ENCODE measurements at regions not wholly inside any gene's neighbourhood (a gene's known extent, or its start where the extent isn't known, plus 50 kb on each side); places are given as distances from the start of the nearest gene placed in this dataset.

DNA sequence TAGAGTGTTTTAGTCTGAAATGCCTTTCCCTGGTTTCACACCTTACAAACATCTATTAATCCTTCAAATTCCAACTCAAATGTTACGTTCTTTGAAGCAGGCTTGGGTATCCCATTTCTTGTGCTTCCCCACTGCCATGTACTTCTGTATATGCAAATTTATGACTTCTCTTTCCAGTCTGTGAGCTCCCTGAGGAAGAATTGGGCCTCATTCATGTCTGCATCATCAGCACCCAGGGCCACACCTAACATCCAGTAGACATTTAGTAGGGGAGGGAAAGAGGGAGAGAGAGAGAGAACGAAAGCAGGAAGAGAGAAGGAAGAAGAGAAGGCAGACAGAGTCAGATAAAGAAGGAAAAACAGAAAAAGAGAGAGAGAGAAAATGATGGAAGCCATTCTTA is 53.3 kb upstream of the KY start:
- ChIA-PET CTCF (no interaction called here), POLR2A (no interaction called here)
- TF ChIP-seq TARDBP (IDR thresholded peaks at IDR 0.05) = no peak
- no peak for TF ChIP-seq L3MBTL2 (conservative IDR thresholded peaks at IDR 0.05)
- TF ChIP-seq NFRKB (IDR thresholded peaks at IDR 0.05) = no peak
- DNase-seq (ENCODE audit: extremely low spot score) = no peak

DNA sequence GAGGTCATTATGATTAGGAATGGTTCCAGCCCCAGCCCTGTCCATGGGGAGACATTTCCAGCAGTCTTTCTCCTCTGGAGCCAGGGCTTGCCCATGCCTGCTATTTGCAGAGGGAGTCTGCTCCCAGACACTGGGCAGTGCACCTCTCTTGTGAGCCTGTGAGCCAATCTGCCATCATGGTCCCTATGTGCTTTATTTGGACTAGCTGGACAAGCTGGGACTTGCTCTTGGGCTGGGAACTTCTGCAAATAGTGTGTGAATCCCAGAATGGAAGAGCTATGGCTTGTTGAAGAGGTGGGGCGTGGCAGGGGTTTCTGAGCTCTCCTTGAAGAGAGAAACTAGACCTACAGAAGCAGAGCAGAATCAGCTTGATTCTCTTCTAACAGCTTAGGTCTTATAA is 53.7 kb upstream of the KY start:
- CTCF ChIA-PET = no interaction called here
- POLR2A ChIA-PET = no interaction called here
- no peak for DNase-seq (ENCODE audit: extremely low spot score)
- TF ChIP-seq HDGF (IDR thresholded peaks at IDR 0.05; ENCODE audit: borderline replicate concordance) = no peak
- no peak for TF ChIP-seq ELF4 (IDR thresholded peaks at IDR 0.05)

DNA sequence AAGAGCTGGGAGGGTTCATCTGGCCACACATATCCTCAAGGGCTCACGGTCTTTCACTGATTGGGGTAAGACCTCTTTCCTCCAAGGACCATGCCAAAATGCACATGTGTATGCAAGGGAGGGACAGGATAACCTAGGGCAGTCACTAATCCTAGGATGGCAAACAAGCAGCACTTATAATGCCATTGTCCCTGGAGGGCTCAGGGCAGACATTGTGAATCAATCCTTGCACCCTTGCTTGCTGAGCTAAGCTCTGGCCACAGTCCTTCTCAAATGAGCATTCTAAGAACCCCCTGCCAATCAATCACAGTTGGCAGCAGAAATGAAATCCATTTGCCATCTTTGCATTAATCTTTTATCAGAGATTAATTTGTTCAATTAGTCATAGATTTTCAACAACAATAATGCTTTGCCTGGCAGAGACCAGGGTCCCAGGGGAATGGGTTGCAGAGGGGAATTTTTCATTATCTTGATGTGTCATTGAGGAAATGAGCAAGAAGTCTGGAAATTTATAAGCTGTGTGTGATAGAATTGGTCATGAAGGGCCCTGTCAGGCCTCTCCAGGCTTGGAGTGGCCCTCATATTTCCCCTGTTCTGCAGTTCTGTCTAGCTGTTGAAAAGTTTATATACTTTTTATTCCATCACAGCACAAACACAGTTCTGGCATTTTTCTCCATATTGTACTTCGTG is 57.2 kb upstream of the KY start:
- ChIA-PET POLR2A (no interaction called here), CTCF (no interaction called here)
- no peak for DNase-seq (ENCODE audit: extremely low spot score)
- TF ChIP-seq BHLHE40 (IDR thresholded peaks at IDR 0.05; ENCODE audit: borderline replicate concordance) (no peak), L3MBTL2 (conservative IDR thresholded peaks at IDR 0.05) (no peak), ELF4 (IDR thresholded peaks at IDR 0.05) (no peak), FOXM1 (IDR thresholded peaks at IDR 0.05; ENCODE audit: borderline replicate concordance) (no peak), CTBP1 (IDR thresholded peaks at IDR 0.05; ENCODE audit: borderline replicate concordance) (no peak), ZNF384 (IDR thresholded peaks at IDR 0.05) (no peak), HDGF (IDR thresholded peaks at IDR 0.05; ENCODE audit: borderline replicate concordance) (no peak)
- TF ChIP-seq, protein P1, sequence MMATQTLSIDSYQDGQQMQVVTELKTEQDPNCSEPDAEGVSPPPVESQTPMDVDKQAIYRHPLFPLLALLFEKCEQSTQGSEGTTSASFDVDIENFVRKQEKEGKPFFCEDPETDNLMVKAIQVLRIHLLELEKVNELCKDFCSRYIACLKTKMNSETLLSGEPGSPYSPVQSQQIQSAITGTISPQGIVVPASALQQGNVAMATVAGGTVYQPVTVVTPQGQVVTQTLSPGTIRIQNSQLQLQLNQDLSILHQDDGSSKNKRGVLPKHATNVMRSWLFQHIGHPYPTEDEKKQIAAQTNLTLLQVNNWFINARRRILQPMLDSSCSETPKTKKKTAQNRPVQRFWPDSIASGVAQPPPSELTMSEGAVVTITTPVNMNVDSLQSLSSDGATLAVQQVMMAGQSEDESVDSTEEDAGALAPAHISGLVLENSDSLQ (IDR thresholded peaks at IDR 0.05) = no peak

DNA sequence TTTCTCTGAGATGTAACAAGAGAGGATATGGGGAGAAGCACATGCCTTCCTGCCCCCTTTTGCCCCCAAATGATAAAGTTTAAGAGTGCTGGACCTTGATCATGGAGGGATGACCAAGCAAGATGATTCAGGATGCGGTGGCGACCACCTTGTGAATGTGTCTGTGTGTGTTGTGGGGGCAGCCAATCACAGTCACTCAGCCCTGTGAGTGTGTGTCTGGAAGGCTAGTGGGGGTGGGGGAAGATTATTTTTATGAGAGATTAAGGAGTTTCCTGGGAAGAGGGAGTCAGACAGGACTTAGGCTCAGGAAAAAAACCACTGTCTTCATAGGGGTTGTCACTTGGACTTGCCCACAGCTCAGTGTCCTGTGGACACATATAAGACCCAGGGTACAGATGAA is 57.8 kb upstream of the KY start:
- CTCF ChIA-PET = no interaction called here
- no peak for DNase-seq (ENCODE audit: extremely low spot score)
- POLR2A ChIA-PET = no interaction called here
- no peak for TF ChIP-seq FOXA1 (IDR thresholded peaks at IDR 0.05)
- no peak for TF ChIP-seq CTBP1 (IDR thresholded peaks at IDR 0.05; ENCODE audit: borderline replicate concordance)
- no peak for TF ChIP-seq HDGF (IDR thresholded peaks at IDR 0.05; ENCODE audit: borderline replicate concordance)
- TF ChIP-seq ELF4 (IDR thresholded peaks at IDR 0.05) = no peak
- TF ChIP-seq, protein P1 (IDR thresholded peaks at IDR 0.05) = no peak
- TF ChIP-seq ZNF384 (IDR thresholded peaks at IDR 0.05) = no peak
- no peak for TF ChIP-seq BHLHE40 (IDR thresholded peaks at IDR 0.05; ENCODE audit: borderline replicate concordance)
- TF ChIP-seq L3MBTL2 (conservative IDR thresholded peaks at IDR 0.05) = no peak
- TF ChIP-seq FOXK2 (IDR thresholded peaks at IDR 0.05) = no peak
- TF ChIP-seq SUZ12 (IDR thresholded peaks at IDR 0.05) = no peak
- no peak for TF ChIP-seq LEF1 (IDR thresholded peaks at IDR 0.05; ENCODE audit: borderline replicate concordance)
- TF ChIP-seq NFRKB (IDR thresholded peaks at IDR 0.05) = no peak
- no peak for TF ChIP-seq TARDBP (IDR thresholded peaks at IDR 0.05)
- no peak for TF ChIP-seq FOXM1 (IDR thresholded peaks at IDR 0.05; ENCODE audit: borderline replicate concordance)
- no peak for TF ChIP-seq ARNT (IDR thresholded peaks at IDR 0.05)
- TF ChIP-seq SP1 (IDR thresholded peaks at IDR 0.05) = no peak

DNA sequence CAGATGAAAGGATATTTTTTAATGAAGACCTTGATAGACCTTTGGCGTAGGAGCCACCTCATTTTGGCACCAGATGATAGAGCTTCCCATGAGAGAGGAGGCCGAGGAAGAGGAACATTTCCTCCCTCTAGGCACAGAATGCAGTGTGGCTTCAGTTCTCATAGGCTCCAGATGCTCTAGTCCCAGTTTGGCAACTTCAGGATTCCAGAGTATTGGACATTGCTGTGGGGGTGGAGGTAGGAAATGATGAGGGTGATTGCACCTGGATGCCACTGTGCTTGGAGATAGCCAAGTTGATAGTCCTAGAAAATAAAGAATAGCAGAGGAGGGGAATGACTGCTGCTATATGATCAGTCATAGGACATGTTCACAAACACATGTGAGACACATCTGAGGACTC is 58.3 kb upstream of the KY start:
- DNase-seq (ENCODE audit: extremely low spot score) = no peak
- CTCF ChIA-PET = no interaction called here
- POLR2A ChIA-PET = no interaction called here
- TF ChIP-seq ARNT (IDR thresholded peaks at IDR 0.05) (no peak), LEF1 (IDR thresholded peaks at IDR 0.05; ENCODE audit: borderline replicate concordance) (no peak), NFRKB (IDR thresholded peaks at IDR 0.05) (no peak), SUZ12 (IDR thresholded peaks at IDR 0.05) (no peak), FOXA1 (IDR thresholded peaks at IDR 0.05) (no peak), FOXK2 (IDR thresholded peaks at IDR 0.05) (no peak), CTBP1 (IDR thresholded peaks at IDR 0.05; ENCODE audit: borderline replicate concordance) (no peak), ELF4 (IDR thresholded peaks at IDR 0.05) (no peak)
- TF ChIP-seq, protein P1 (IDR thresholded peaks at IDR 0.05) = no peak

DNA sequence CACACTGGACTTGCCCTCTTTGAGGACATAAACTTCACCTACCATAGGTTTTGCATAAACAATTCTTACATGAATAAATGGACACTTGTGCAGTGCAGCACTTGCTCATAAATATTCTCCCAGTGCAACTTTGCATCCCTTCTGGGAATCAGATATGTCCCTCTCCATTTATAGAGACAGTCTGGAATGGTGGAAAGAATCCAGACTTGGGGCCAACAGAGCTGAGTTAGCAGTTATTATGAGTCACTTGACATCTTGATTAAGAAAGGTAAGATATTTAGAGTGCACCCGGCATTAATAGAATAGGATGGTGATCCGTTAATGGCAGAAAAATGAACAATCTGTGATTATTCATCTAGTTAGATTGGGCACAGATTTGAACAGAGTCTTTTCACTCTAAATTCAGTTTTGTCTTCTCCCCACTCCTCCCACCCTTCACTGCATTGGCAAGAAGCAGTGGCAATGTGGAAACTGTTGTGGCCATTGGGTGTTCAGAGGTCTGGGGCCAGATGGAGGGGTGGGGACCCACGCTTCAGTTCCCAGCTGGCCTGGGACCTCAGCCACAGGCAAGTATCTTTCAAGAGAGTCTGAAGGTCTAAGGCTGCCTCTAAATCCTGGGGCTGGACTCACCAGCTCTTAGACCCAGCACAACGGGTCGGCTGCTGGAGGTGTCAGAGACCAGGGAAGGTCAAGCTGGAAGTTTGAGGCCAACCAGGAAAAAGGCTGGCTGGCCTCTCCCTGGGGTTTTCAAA is 58.9 kb upstream of the KY start:
- no peak for DNase-seq (ENCODE audit: extremely low spot score)
- ChIA-PET POLR2A (no interaction called here), CTCF (no interaction called here)
- TF ChIP-seq TARDBP (IDR thresholded peaks at IDR 0.05) (no peak), SUZ12 (IDR thresholded peaks at IDR 0.05) (no peak), L3MBTL2 (conservative IDR thresholded peaks at IDR 0.05) (no peak), ELF4 (IDR thresholded peaks at IDR 0.05) (no peak), ARNT (IDR thresholded peaks at IDR 0.05) (no peak), CTBP1 (IDR thresholded peaks at IDR 0.05; ENCODE audit: borderline replicate concordance) (no peak), FOXA1 (IDR thresholded peaks at IDR 0.05) (no peak), HDGF (IDR thresholded peaks at IDR 0.05; ENCODE audit: borderline replicate concordance) (no peak), LEF1 (IDR thresholded peaks at IDR 0.05; ENCODE audit: borderline replicate concordance) (no peak), FOXK2 (IDR thresholded peaks at IDR 0.05) (no peak), ZNF384 (IDR thresholded peaks at IDR 0.05) (no peak), SP1 (IDR thresholded peaks at IDR 0.05) (no peak), BHLHE40 (IDR thresholded peaks at IDR 0.05; ENCODE audit: borderline replicate concordance) (no peak)
- TF ChIP-seq, protein P1 (IDR thresholded peaks at IDR 0.05) = no peak

All from HEK293T (cell line).